Vagina (tissue), 2 donors: ENCODE measurements at regions not wholly inside any gene's neighbourhood (a gene's known extent, or its start where the extent isn't known, plus 50 kb on each side); places are given as distances from the start of the nearest gene placed in this dataset.

Experiments
- DNase-seq, 2 donors: peaks; one replicate each; pipeline ENCODE4 v3.0.0-alpha.2; 2017; ENCODE audit errors: extremely low spot score in 2 of 2
- H3K27ac ChIP-seq: fragments of 200-600 bp; sonication (generic); one replicate; pipeline ENCODE4 v1.5.1; 2019
- H3K27me3 ChIP-seq: fragments of 200-600 bp; sonication (generic); one replicate; pipeline ENCODE4 v1.5.1; 2019
- H3K36me3 ChIP-seq, 2 donors: fragments of 200-600 bp; sonication (generic); one replicate each; pipeline ENCODE4 v1.5.1; 2017 to 2019
- H3K4me1 ChIP-seq: fragments of 200-600 bp; sonication (generic); one replicate; pipeline ENCODE4 v1.5.1; 2019
- H3K4me3 ChIP-seq, 2 donors: fragments of 200-600 bp; sonication (generic); 1 replicate in 1 of 2; 2 replicates in 1 of 2; pipeline ENCODE4 v1.5.1; 2016 to 2019
- H3K9me3 ChIP-seq: fragments of 200-600 bp; sonication (generic); one replicate; pipeline ENCODE4 v1.5.1; 2019
- POLR2A ChIP-seq, 2 donors: fragments of 450-650 bp; IDR thresholded peaks; one replicate each; pipeline ENCODE4 v1.6.1; 2017; ENCODE audit warnings: antibody characterized with exemption in 2 of 2, mild to moderate bottlenecking in 2 of 2, moderate library complexity in 2 of 2
- POLR2AphosphoS5 ChIP-seq, 2 donors: sonication (generic); formaldehyde crosslinking; IDR thresholded peaks; one replicate each; pipeline ENCODE4 v1.9.0; 2017; ENCODE audit warnings: antibody characterized with exemption in 2 of 2, mild to moderate bottlenecking in 2 of 2, low read depth in 1 of 2; ENCODE audit not compliant: insufficient read depth in 1 of 2
- intact Hi-C: fragments of 100-400 bp; cut with DNase I; formaldehyde crosslinking; loops from one replicate; pipeline ENCODE4 v1.15.1; 2023
- TF ChIP-seq, protein P1 (sequence below), 3 experiments: fragments of 450-650 bp in 2 of 3; fragments of 200-600 bp in 1 of 3; sonication (generic) in 1 of 3; IDR thresholded peaks; one replicate each; pipeline ENCODE4 v1.5.1; 2017 to 2019; ENCODE audit warnings: antibody characterized with exemption in 3 of 3, mild to moderate bottlenecking in 2 of 3, moderate library complexity in 2 of 3

DNA sequence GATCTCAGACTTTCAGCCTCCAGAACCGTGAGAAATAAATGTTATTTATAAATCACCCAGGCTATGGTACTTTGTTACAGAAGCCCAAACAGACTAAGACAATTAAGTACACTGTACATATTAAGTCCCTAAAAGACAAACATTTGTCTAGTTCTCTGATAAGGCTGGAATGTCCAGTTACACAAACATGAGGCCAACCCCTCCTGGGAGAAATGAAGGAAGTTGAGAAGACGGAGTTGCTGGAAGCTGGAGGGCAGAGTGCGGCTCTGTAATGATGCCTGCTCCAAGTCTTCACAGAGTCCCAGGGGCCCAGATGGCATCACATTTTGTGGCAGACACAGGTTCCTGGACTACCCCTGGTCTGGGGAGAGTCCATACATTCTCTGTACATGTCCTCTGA, 79.2 kb upstream of the ST8SIA3 start:
- Histone ChIP-seq H3K27ac (no peak overlapping the region), H3K4me3 (no peak overlapping the region), H3K27me3 (no peaks in the 10 kb centered on the region), H3K36me3 (no peaks in the 10 kb centered on the region), H3K4me1 (no peaks in the 10 kb centered on the region), H3K9me3 (no peaks in the 10 kb centered on the region)
- TF ChIP-seq POLR2AphosphoS5 (IDR thresholded peaks at IDR 0.05; ENCODE audit: insufficient read depth in 1 of 2, low read depth in 1 of 2) (no peak), POLR2A (IDR thresholded peaks at IDR 0.05) (no peak)
- TF ChIP-seq, protein P1, sequence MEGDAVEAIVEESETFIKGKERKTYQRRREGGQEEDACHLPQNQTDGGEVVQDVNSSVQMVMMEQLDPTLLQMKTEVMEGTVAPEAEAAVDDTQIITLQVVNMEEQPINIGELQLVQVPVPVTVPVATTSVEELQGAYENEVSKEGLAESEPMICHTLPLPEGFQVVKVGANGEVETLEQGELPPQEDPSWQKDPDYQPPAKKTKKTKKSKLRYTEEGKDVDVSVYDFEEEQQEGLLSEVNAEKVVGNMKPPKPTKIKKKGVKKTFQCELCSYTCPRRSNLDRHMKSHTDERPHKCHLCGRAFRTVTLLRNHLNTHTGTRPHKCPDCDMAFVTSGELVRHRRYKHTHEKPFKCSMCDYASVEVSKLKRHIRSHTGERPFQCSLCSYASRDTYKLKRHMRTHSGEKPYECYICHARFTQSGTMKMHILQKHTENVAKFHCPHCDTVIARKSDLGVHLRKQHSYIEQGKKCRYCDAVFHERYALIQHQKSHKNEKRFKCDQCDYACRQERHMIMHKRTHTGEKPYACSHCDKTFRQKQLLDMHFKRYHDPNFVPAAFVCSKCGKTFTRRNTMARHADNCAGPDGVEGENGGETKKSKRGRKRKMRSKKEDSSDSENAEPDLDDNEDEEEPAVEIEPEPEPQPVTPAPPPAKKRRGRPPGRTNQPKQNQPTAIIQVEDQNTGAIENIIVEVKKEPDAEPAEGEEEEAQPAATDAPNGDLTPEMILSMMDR (IDR thresholded peaks at IDR 0.05) = no peak
- DNase-seq = no peak
- intact Hi-C loops = no loop called here

DNA sequence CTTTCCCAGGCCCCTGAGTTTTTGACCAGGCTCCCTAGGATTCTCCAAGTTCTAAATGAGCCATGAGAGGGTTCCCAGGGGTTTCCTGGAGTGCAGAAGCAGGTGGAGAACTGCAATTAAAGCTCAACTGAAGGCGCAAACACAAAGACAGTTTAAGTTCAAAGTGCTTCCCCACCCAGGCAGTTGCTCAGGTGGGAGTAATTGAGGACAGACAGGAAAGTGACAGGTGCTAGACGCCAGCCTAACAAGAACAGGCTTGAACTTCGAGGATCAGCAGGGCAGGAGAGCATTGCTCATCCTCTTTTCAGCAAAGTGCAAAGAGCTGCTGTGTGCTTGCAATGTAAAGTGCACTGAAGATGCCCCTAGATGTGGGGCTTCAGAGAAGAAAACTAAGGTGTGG, 77.2 kb upstream of the ST8SIA3 start:
- TF ChIP-seq POLR2AphosphoS5 (IDR thresholded peaks at IDR 0.05; ENCODE audit: insufficient read depth in 1 of 2, low read depth in 1 of 2) (no peak), POLR2A (IDR thresholded peaks at IDR 0.05) (no peak)
- TF ChIP-seq, protein P1 (IDR thresholded peaks at IDR 0.05) = no peak
- Histone ChIP-seq H3K27ac (no peak overlapping the region), H3K4me3 (no peak overlapping the region), H3K4me1 (no peaks in the 10 kb centered on the region), H3K27me3 (no peaks in the 10 kb centered on the region), H3K9me3 (no peaks in the 10 kb centered on the region), H3K36me3 (no peaks in the 10 kb centered on the region)
- intact Hi-C loops = no loop called here
- peak in 1 of 2 donors; percentile 52 for DNase-seq

DNA sequence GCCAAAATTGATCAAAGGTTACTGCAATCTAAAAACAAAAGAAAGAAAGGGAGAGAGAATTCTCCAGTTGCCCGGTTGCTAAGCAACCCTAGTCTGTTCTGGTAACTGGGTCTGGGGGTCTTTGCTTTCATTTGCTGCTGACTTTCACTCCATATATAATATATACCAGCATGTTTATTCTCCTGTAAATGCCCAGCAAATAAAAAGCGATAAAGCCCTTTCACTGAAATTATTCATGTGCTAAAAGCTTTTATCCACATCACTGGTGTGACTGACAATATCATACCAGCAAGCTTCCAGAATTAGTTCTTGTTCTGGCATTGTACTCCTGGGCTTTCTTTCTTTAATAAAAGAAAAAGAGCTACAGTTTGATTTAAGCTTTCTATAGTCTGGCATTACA, 75.5 kb upstream of the ST8SIA3 start:
- no peaks in the 10 kb centered on the region for H3K9me3 ChIP-seq
- no peaks in the 10 kb centered on the region for H3K27me3 ChIP-seq
- H3K4me3 ChIP-seq = no peak overlapping the region
- no peaks in the 10 kb centered on the region for H3K4me1 ChIP-seq
- intact Hi-C loops = no loop called here
- DNase-seq = peak in 1 of 2 donors; percentile 8
- H3K27ac ChIP-seq = no peak overlapping the region
- H3K36me3 ChIP-seq = no peaks in the 10 kb centered on the region
- TF ChIP-seq, protein P1 (IDR thresholded peaks at IDR 0.05) = no peak
- TF ChIP-seq POLR2A (IDR thresholded peaks at IDR 0.05) (no peak), POLR2AphosphoS5 (IDR thresholded peaks at IDR 0.05; ENCODE audit: insufficient read depth in 1 of 2, low read depth in 1 of 2) (no peak)

DNA sequence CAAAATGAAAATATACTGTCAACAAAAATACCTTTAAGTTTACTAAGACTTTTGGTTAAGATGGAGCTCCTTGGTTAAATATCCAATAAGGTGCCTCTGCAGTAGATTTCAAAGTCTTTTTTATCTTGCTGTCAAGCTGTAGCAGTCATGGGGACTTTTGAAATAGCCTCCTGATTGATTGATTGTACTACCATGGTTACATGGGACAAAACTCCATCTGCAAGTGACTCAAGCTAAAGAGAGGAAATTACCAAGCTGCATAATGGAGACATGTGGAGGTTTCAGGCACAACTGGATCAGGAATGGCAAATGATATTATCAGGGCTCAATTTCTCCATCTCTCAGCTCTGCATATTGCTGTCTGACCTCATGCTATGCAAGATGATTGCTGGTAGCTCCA, 73.4 kb upstream of the ST8SIA3 start:
- no peak for DNase-seq
- TF ChIP-seq, protein P1 (IDR thresholded peaks at IDR 0.05) = no peak
- TF ChIP-seq POLR2A (IDR thresholded peaks at IDR 0.05) (no peak), POLR2AphosphoS5 (IDR thresholded peaks at IDR 0.05; ENCODE audit: insufficient read depth in 1 of 2, low read depth in 1 of 2) (no peak)
- intact Hi-C loops = no loop called here

DNA sequence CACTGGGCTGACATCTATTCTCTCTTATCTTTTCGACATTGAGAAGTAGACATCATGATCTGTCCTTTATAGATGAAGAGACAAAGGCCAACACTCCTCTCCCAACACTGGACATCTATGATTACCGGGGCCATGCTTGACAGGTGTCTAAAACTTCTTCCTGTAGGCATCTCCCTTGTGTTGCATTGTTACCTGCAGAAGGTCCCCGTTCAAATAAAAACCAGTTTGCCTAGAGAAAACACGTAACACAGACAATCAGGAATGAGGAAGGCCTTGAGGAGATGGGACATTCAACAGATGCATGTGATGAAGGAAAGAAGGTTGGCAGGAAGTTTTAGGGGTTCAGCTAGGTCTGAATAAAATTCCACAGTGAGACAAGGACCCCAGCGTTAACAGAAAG, 70.8 kb upstream of the ST8SIA3 start:
- Histone ChIP-seq H3K27me3 (no peaks in the 10 kb centered on the region), H3K27ac (no peak overlapping the region), H3K4me1 (no peaks in the 10 kb centered on the region), H3K9me3 (no peaks in the 10 kb centered on the region), H3K4me3 (no peak overlapping the region), H3K36me3 (no peaks in the 10 kb centered on the region)
- TF ChIP-seq POLR2AphosphoS5 (IDR thresholded peaks at IDR 0.05; ENCODE audit: insufficient read depth in 1 of 2, low read depth in 1 of 2) (no peak), POLR2A (IDR thresholded peaks at IDR 0.05) (no peak)
- TF ChIP-seq, protein P1 (IDR thresholded peaks at IDR 0.05) = no peak
- DNase-seq = peak in 1 of 2 donors; percentile 11
- intact Hi-C loops = no loop called here

More for the DNA sequence above, 73.4 kb upstream of the ST8SIA3 start:
- Histone ChIP-seq H3K36me3 (no peaks in the 10 kb centered on the region), H3K27me3 (no peaks in the 10 kb centered on the region), H3K4me1 (no peaks in the 10 kb centered on the region), H3K27ac (no peak overlapping the region), H3K4me3 (no peak overlapping the region), H3K9me3 (no peaks in the 10 kb centered on the region)
